Astrocyte of the cerebellum (primary cell): ENCODE measurements at regions not wholly inside any gene's neighbourhood (a gene's known extent, or its start where the extent isn't known, plus 50 kb on each side); places are given as distances from the start of the nearest gene placed in this dataset.

Source experiments
- DNase-seq: peaks from one replicate; pipeline ENCODE4 v3.0.0-alpha.2; 2011; ENCODE audit warnings: low read depth
- H3K4me3 ChIP-seq: 2 replicates; pipeline ENCODE4 v1.5.1; 2011; ENCODE audit warnings: mild to moderate bottlenecking, low read depth, low read length, moderate library complexity
- in situ Hi-C: cut with HindIII; loops from 2 replicates; pipeline ENCODE4 v1.10.0; 2017; ENCODE audit warnings: low sequenced_read_pairs
- TF ChIP-seq, protein P1 (sequence below): IDR thresholded peaks from 2 replicates; pipeline ENCODE4 v1.5.1; 2012; ENCODE audit warnings: low read length, low read depth, moderate library complexity, mild to moderate bottlenecking; ENCODE audit errors: missing control alignments

DNA sequence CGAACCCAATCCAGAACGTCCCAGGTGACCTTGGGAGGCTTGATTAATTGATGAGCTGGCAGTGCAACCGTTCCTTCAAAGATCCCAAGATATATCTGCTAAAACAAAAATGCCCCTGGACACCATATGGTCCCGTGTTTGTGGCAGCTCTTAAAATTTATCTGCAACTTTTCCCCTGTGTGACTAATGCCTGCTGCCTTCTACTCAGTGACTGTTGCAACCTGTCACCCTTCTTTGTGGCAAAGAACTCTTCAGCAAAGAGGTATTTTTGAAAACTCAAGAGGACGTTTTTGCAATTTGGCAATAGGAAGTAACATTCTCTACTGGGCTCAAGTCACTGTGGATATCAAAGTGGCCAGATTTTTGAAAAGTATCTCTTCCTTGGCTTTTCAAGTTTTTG is 75.8 kb upstream of the SOD3 start:
- TF ChIP-seq, protein P1, sequence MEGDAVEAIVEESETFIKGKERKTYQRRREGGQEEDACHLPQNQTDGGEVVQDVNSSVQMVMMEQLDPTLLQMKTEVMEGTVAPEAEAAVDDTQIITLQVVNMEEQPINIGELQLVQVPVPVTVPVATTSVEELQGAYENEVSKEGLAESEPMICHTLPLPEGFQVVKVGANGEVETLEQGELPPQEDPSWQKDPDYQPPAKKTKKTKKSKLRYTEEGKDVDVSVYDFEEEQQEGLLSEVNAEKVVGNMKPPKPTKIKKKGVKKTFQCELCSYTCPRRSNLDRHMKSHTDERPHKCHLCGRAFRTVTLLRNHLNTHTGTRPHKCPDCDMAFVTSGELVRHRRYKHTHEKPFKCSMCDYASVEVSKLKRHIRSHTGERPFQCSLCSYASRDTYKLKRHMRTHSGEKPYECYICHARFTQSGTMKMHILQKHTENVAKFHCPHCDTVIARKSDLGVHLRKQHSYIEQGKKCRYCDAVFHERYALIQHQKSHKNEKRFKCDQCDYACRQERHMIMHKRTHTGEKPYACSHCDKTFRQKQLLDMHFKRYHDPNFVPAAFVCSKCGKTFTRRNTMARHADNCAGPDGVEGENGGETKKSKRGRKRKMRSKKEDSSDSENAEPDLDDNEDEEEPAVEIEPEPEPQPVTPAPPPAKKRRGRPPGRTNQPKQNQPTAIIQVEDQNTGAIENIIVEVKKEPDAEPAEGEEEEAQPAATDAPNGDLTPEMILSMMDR = no peak
- H3K4me3 ChIP-seq = no peak overlapping the region
- in situ Hi-C loops = no loop called here
- no peak for DNase-seq

DNA sequence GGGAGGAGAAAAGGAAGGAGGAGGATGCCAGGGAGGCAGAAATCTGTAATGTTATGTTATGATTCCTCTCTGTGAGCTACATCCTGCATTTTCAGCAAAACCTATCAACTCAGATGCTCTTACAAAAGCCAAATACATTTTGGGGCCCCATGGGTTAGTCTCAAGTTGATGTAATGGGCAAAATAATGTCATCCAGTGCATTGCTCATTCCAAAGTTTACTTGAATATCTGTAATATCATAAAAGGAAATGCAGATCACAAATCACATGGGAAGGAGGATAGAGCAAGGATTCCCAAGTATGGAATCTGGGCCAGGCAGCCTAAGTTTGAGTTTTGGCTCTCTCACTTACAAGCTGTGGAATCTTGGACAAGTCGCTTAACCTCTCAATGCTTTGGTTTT is 74.9 kb upstream of the SOD3 start:
- in situ Hi-C loops = no loop called here
- H3K4me3 ChIP-seq = no peak overlapping the region
- no peak for DNase-seq
- TF ChIP-seq, protein P1 = no peak

DNA sequence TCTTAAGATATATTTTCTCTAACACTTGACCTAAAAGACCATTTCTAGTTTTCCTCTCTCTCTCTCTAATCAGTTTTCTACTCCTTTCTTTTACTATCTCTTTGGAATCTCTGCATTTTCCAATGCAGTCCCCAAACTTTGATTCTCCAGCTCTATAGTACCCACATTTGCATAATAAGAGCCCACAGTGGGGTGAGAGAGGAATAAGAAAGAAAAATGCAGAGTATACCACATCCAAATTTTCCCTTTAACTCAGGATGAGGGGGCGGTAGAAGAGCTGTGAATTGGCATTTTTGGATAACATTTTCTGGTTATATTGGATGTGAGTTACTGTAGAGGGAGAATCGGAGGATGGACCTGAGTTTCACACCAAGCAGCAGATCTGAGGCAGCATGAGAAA is 74.4 kb upstream of the SOD3 start:
- in situ Hi-C loops = no loop called here
- H3K4me3 ChIP-seq = no peak overlapping the region
- TF ChIP-seq, protein P1 = no peak
- no peak for DNase-seq

DNA sequence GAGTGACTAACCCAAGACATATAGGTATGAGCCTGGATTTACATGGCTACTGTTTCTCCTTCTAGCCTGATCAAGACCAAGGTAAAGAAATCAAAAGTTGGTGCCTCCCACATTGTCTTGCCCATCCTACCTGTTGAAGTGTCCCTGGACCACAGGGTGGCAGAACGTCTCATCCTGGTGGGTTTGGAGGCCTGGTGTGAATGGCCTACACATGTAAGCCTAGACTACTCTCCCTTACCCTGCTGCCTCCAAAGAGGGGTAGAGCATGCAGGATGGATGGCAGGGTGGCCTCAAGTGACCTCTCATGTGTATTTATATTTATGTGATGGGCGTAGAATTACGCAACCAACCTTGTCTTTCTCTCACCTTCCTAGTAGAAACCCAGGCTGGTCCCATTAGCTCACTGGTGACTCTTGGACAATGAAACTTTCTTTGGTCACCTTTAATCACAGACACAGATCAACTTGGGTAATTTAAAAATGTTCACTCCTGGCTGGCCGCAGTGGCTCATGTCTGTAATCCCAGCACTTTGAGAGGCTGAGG is 73.3 kb upstream of the SOD3 start:
- TF ChIP-seq, protein P1 = no peak
- in situ Hi-C loops = no loop called here
- no peak for DNase-seq
- no peak overlapping the region for H3K4me3 ChIP-seq

DNA sequence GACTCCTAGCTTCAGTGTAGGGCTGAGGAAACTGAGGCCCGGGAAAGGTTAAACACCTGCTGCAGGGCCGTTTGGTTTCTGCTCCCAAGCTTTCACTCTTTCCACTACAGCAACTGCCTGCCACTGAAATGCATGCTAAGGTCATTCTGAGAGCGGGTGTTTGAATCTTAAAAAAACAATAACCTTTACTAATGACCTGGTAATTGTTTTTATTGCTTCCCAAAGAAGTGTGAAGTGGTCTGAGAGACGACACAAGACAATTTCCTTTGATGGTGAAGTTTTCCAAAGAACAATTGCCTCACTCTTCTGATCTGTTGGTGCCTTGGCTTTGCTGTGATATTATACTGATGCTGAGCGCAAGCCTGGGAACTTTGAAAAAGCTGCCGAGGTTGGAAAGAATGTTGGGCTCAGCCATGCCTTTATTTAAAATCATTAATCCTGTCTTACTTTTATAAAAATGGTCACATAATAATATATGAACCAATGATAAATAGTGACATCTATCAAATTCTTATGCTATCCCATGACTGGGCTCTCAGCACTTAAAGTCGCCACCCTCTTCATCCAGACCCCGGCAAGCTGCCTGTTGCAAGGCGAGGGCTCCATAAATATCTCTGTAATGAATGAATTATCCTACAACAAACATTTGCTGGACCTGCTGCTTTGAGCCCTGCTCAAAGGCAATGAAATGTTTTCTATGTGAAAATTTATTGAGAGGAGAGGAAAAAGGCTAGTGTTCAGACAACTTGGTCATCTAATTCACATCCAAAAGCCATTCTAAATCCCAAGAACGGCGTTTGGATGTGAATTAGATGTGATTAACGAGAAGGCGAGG is 67.8 kb upstream of the SOD3 start:
- TF ChIP-seq, protein P1 = no peak
- in situ Hi-C loops = no loop called here
- DNase-seq = no peak
- H3K4me3 ChIP-seq = no peak overlapping the region

DNA sequence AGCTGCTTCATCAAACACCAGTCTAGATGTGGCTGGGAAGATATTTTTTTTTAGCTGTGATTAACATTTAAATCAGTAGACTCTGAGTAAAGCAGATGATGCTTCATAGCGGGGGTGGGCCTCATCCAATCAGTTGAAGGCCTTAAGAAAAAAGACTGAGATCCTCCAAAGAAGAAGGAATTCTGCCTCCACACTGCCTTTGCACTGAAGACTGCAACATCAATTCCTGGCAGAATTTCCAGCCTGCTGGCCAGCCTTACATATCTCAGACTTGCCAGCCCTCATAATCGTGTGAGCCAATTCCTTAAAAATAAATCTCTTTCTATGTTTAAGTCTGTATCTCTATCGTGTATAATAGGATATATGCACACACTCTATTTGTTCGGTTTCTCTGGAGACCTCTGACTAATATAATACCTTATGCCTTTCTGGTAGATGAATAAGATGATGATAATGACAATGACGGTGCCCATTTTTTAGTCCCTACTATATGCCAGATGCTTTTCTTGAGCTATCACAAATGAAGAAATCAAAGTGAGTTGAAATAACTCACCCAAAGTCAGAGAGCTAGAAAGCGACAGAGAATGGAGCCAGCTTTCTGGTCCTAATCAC is 66.1 kb upstream of the SOD3 start:
- no peak overlapping the region for H3K4me3 ChIP-seq
- DNase-seq = no peak
- TF ChIP-seq, protein P1 = no peak
- in situ Hi-C loops = no loop called here
